ENCODE measurements at regions not wholly inside any gene's neighbourhood (a gene's known extent, or its start where the extent isn't known, plus 50 kb on each side); places are given as distances from the start of the nearest gene placed in this dataset.

GRCh38 chr1:81197591-81197990 lies 603.1 kb upstream of the ADGRL2 start:
- Histone ChIP-seq H3K9me3 (no peaks in the 10 kb centered on the region), H3K4me1 (no peaks in the 10 kb centered on the region), H3K4me3 (no peak overlapping the region), H3K36me3 (no peaks in the 10 kb centered on the region), H3K27me3 (no peaks in the 10 kb centered on the region), H3K27ac (no peak overlapping the region)
- TF ChIP-seq POLR2A (IDR thresholded peaks at IDR 0.05) (no peak), CTCF (IDR thresholded peaks at IDR 0.05 in 4 of 5, conservative IDR thresholded peaks at IDR 0.05 in 1 of 5) (no peak)
- no peak for ATAC-seq
- intact Hi-C loops (cut with DNase I; ENCODE audit: low total_unique reads): no loop called here
- DNase-seq: no peak
- in situ Hi-C loops (cut with MboI; ENCODE audit: low sequenced_read_pairs in 4 of 4): no loop called here

GRCh38 chr1:81192647-81193642 lies 607.8 kb upstream of the ADGRL2 start:
- H3K36me3 ChIP-seq: no peaks in the 10 kb centered on the region
- no peaks in the 10 kb centered on the region for H3K27me3 ChIP-seq
- H3K9me3 ChIP-seq: no peaks in the 10 kb centered on the region
- ATAC-seq (no peak), DNase-seq (no peak)
- H3K4me1 ChIP-seq: no peaks in the 10 kb centered on the region
- H3K27ac ChIP-seq: no peak overlapping the region
- H3K4me3 ChIP-seq: no peak overlapping the region
- intact Hi-C loops (cut with DNase I; ENCODE audit: low total_unique reads) (no loop called here), in situ Hi-C loops (cut with MboI; ENCODE audit: low sequenced_read_pairs in 4 of 4) (no loop called here)
- TF ChIP-seq CTCF (IDR thresholded peaks at IDR 0.05 in 4 of 5, conservative IDR thresholded peaks at IDR 0.05 in 1 of 5): no peak

GRCh38 chr1:81190003-81190402 lies 610.7 kb upstream of the ADGRL2 start:
- no peaks in the 10 kb centered on the region for H3K27me3 ChIP-seq
- in situ Hi-C loops (cut with MboI; ENCODE audit: low sequenced_read_pairs in 4 of 4): no loop called here
- intact Hi-C loops (cut with DNase I; ENCODE audit: low total_unique reads): no loop called here
- no peak overlapping the region for H3K4me3 ChIP-seq
- no peaks in the 10 kb centered on the region for H3K4me1 ChIP-seq
- DNase-seq: no peak
- no peaks in the 10 kb centered on the region for H3K9me3 ChIP-seq
- no peak for TF ChIP-seq CTCF (IDR thresholded peaks at IDR 0.05 in 4 of 5, conservative IDR thresholded peaks at IDR 0.05 in 1 of 5)
- no peak for TF ChIP-seq POLR2A (IDR thresholded peaks at IDR 0.05)
- no peak for ATAC-seq
- H3K27ac ChIP-seq: no peak overlapping the region
- H3K36me3 ChIP-seq: no peaks in the 10 kb centered on the region

- DNase-seq: no peak
- no peak for ATAC-seq
- no peak overlapping the region for H3K27ac ChIP-seq
- no peaks in the 10 kb centered on the region for H3K36me3 ChIP-seq
- H3K9me3 ChIP-seq: no peaks in the 10 kb centered on the region
- TF ChIP-seq CTCF (IDR thresholded peaks at IDR 0.05 in 4 of 5, conservative IDR thresholded peaks at IDR 0.05 in 1 of 5) (no peak), POLR2A (IDR thresholded peaks at IDR 0.05) (no peak)
- H3K27me3 ChIP-seq: no peaks in the 10 kb centered on the region
- intact Hi-C loops (cut with DNase I; ENCODE audit: low total_unique reads) (no loop called here), in situ Hi-C loops (cut with MboI; ENCODE audit: low sequenced_read_pairs in 4 of 4) (no loop called here)
- no peaks in the 10 kb centered on the region for H3K4me1 ChIP-seq
- no peak overlapping the region for H3K4me3 ChIP-seq
These were observed 613.1 kb upstream of the ADGRL2 start for GRCh38 chr1:81187635-81188034.
